ENCODE measurements at regions not wholly inside any gene's neighbourhood (a gene's known extent, or its start where the extent isn't known, plus 50 kb on each side); places are given as distances from the start of the nearest gene placed in this dataset.

DNA sequence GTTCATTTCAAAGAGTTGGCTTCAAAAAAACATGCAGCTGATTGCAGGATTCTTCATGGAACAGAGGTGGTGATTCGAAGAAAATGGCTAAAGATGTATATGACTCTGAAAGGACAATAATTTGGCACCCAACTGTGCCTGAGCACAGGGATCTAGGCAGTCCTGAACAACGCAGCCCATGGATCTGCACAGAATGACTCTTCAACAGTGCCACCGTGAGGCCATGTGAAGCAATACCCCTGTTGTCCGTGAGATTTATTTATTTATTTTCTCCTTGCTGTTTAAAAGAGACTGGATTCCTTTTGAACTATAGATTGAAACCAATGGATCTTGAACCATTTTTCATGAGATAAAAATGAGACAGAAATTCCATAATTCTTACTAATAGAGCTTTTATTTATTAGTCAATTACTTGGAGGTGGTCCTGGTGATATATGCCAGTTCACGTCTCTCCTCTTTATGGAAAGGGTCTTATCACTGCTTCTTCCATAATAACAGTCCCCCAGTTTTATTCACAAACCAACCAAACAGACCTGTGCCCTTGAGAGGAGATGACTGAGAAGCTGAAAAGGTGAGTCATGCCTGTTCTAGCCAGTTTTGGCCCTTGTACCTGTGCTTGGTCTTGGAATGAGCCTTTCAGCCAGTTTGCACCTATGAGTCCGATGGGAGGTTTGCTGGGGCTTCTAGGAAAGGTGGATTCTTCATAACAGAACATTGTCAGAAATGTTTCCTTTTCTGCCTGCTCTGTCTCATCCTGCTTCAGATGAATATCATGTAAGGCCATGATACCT is 1598.3 kb downstream of the AACS start:
- BruUV-seq (replicated peaks), result no TSS peak
- Histone ChIP-seq H3K27ac (ENCODE audit: control insufficient read depth, insufficient read depth) (no peak overlapping the region), H3K79me2 (ENCODE audit: control insufficient read depth, insufficient read depth, low read length) (no peaks in the 10 kb centered on the region), H3K9ac (ENCODE audit: control insufficient read depth, insufficient read depth, low read length) (no peak overlapping the region), H3K36me3 (ENCODE audit: control insufficient read depth in 2 of 2, insufficient read depth in 2 of 2, low read length in 1 of 2) (no peaks in the 10 kb centered on the region), H3K4me2 (ENCODE audit: control insufficient read depth, insufficient read depth) (no peak overlapping the region), H3K27me3 (replicated peaks in 1 of 2; ENCODE audit: control insufficient read depth in 2 of 2, insufficient read depth in 2 of 2, low read length in 1 of 2) (no peaks in the 10 kb centered on the region), H3K4me3 (no peak overlapping the region), H3K4me1 (ENCODE audit: control insufficient read depth, insufficient read depth, low read length) (no peaks in the 10 kb centered on the region), H2AFZ (ENCODE audit: control insufficient read depth, low read depth, low read length) (no peak overlapping the region), H3K9me3 (replicated peaks; ENCODE audit: control insufficient read depth, insufficient read depth, low read length) (no peaks in the 10 kb centered on the region; the same call in 2 of the 3 replicates), H4K20me1 (ENCODE audit: control insufficient read depth, insufficient read depth) (no peaks in the 10 kb centered on the region)
- CTCF ChIA-PET, result no interaction called here
- DNase-seq (ENCODE audit: low read depth, low spot score), result no peak
- 32% methylated on average over 6 of the region's 6 CpGs for WGBS (ENCODE audit: insufficient coverage, insufficient replicate concordance, low lambda C conversion rate, missing lambda C conversion rate)
- no peak for TF ChIP-seq SIX5 (IDR thresholded peaks at IDR 0.05; ENCODE audit: low read depth, low read length, severe bottlenecking)
- no peak for TF ChIP-seq FOXM1 (IDR thresholded peaks at IDR 0.05; ENCODE audit: low read depth, low read length)
- SMC1A ChIA-PET (ENCODE audit: uncharacterized antibody, unreplicated experiment), result no interaction called here
- RAD21 ChIA-PET (ENCODE audit: unreplicated experiment), result no interaction called here
- in situ Hi-C loops (cut with MboI), result no loop called here
- intact Hi-C loops (cut with micrococcal nuclease; ENCODE audit: unreplicated experiment), result no loop called here
- POLR2A ChIA-PET, result no interaction called here
- FAIRE-seq, result no peak
- no peak for ATAC-seq

DNA sequence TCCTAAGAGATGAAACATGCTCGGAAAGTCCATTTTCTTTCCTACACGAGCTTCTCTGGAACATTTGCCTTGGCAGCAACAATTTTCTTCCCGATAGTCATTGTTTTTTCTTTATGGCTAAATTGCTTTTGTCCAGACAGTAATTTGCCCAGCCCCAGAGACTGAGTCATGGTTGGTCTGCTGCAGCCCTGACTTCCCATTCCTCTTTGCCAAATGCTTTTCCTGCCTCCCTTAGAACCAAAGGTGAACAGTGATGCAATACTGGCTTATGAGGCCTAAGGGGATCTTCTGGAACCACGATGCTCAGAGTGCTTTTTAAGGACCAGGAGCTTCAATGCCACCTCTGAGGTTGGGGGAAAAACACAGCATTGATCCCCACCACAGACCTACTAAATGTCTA is 1599.6 kb upstream of the TMEM132C start:
- BruUV-seq (replicated peaks), result no TSS peak
- CTCF ChIA-PET, result no interaction called here

More for the DNA sequence above, 1599.6 kb upstream of the TMEM132C start:
- Histone ChIP-seq H3K27ac (ENCODE audit: control insufficient read depth, insufficient read depth) (no peak overlapping the region), H4K20me1 (ENCODE audit: control insufficient read depth, insufficient read depth) (no peaks in the 10 kb centered on the region), H3K9ac (ENCODE audit: control insufficient read depth, insufficient read depth, low read length) (no peak overlapping the region), H3K79me2 (ENCODE audit: control insufficient read depth, insufficient read depth, low read length) (no peaks in the 10 kb centered on the region), H3K36me3 (ENCODE audit: control insufficient read depth in 2 of 2, insufficient read depth in 2 of 2, low read length in 1 of 2) (no peaks in the 10 kb centered on the region), H3K4me2 (ENCODE audit: control insufficient read depth, insufficient read depth) (no peak overlapping the region), H2AFZ (ENCODE audit: control insufficient read depth, low read depth, low read length) (no peak overlapping the region), H3K27me3 (replicated peaks in 1 of 2; ENCODE audit: control insufficient read depth in 2 of 2, insufficient read depth in 2 of 2, low read length in 1 of 2) (no peaks in the 10 kb centered on the region), H3K9me3 (replicated peaks; ENCODE audit: control insufficient read depth, insufficient read depth, low read length) (no peaks in the 10 kb centered on the region; the same call in 2 of the 3 replicates), H3K4me3 (no peak overlapping the region), H3K4me1 (ENCODE audit: control insufficient read depth, insufficient read depth, low read length) (no peaks in the 10 kb centered on the region)
- in situ Hi-C loops (cut with MboI) (no loop called here), intact Hi-C loops (cut with micrococcal nuclease; ENCODE audit: unreplicated experiment) (no loop called here)
- no peak for DNase-seq (ENCODE audit: low read depth, low spot score)
- ChIA-PET SMC1A (ENCODE audit: uncharacterized antibody, unreplicated experiment) (no interaction called here), RAD21 (ENCODE audit: unreplicated experiment) (no interaction called here), POLR2A (no interaction called here)
- no peak for ATAC-seq
- FAIRE-seq, result no peak
- WGBS (ENCODE audit: insufficient coverage, insufficient replicate concordance, low lambda C conversion rate, missing lambda C conversion rate), result 18% methylated on average over 4 of the region's 4 CpGs
- TF ChIP-seq NR2C1 (IDR thresholded peaks at IDR 0.05) (no peak), RB1 (IDR thresholded peaks at IDR 0.05; ENCODE audit: borderline replicate concordance) (no peak), MXI1 (IDR thresholded peaks at IDR 0.05; ENCODE audit: low read depth, low read length) (no peak), SRF (IDR thresholded peaks at IDR 0.05; ENCODE audit: low read depth in 2 of 2, low read length in 2 of 2) (no peak), NFYA (IDR thresholded peaks at IDR 0.05; ENCODE audit: borderline replicate concordance, low read depth, low read length) (no peak), POU2F2 (IDR thresholded peaks at IDR 0.05; ENCODE audit: borderline replicate concordance, low read depth, low read length) (no peak), ZBED1 (IDR thresholded peaks at IDR 0.05; ENCODE audit: borderline replicate concordance) (no peak)
- TF ChIP-seq, protein P1, sequence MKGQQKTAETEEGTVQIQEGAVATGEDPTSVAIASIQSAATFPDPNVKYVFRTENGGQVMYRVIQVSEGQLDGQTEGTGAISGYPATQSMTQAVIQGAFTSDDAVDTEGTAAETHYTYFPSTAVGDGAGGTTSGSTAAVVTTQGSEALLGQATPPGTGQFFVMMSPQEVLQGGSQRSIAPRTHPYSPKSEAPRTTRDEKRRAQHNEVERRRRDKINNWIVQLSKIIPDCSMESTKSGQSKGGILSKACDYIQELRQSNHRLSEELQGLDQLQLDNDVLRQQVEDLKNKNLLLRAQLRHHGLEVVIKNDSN (IDR thresholded peaks at IDR 0.05; ENCODE audit: borderline replicate concordance, extremely low read length, insufficient read depth, low read depth, low read length), result no peak
